ENCODE measurements at regions not wholly inside any gene's neighbourhood (a gene's known extent, or its start where the extent isn't known, plus 50 kb on each side); places are given as distances from the start of the nearest gene placed in this dataset.

GRCh38 chr5:4345850-4346249, 750.2 kb downstream of the IRX1 start:
- Histone ChIP-seq H4K8ac (replicated peaks; ENCODE audit: insufficient read length, low read depth, low read length) (no peak overlapping the region), H3K23ac (ENCODE audit: insufficient read length, low read depth, low read length) (no peak overlapping the region), H2BK20ac (ENCODE audit: low read depth, low read length, poor library complexity, severe bottlenecking) (no peak overlapping the region), H3K27ac (ENCODE audit: insufficient read length, low read depth, low read length) (no peak overlapping the region), H2BK15ac (ENCODE audit: low read depth, low read length) (no peak overlapping the region), H2BK5ac (ENCODE audit: insufficient read length, low read length) (no peak overlapping the region), H2BK12ac (ENCODE audit: insufficient read length, low read depth, low read length) (no peak overlapping the region), H3K27me3 (ENCODE audit: insufficient read depth, low read length) (no peaks in the 10 kb centered on the region), H3K14ac (ENCODE audit: insufficient read depth, low read length) (no peak overlapping the region), H3K9ac (ENCODE audit: extremely low read depth, insufficient read length, low read length) (no peak overlapping the region), H3K79me1 (ENCODE audit: insufficient read depth, low read depth, low read length, poor library complexity, severe bottlenecking) (no peaks in the 10 kb centered on the region), H3K4me1 (ENCODE audit: insufficient read depth, low read length) (no peaks in the 10 kb centered on the region), H4K91ac (ENCODE audit: insufficient read length, low read depth, low read length) (no peak overlapping the region), H3K4me2 (ENCODE audit: insufficient read depth, insufficient read length, low read length) (no peak overlapping the region), H3K23me2 (ENCODE audit: insufficient read length, low read depth, low read length, poor library complexity, severe bottlenecking) (no peaks in the 10 kb centered on the region), H3K79me2 (ENCODE audit: insufficient read depth, low read length) (no peaks in the 10 kb centered on the region), H3K18ac (ENCODE audit: insufficient read length, low read depth, low read length) (no peak overlapping the region), H4K20me1 (ENCODE audit: control insufficient read depth, insufficient read depth, insufficient read length) (no peaks in the 10 kb centered on the region), H2AK5ac (ENCODE audit: insufficient read length, low read length) (no peak overlapping the region), H4K5ac (ENCODE audit: insufficient read length, low read depth, low read length) (no peak overlapping the region), H2AFZ (ENCODE audit: low read length) (no peak overlapping the region), H3T11ph (ENCODE audit: low read length) (no peak overlapping the region), H3K9me3 (ENCODE audit: control insufficient read depth, low read depth, low read length) (no peaks in the 10 kb centered on the region), H2BK120ac (ENCODE audit: low read depth, low read length, poor library complexity, severe bottlenecking) (no peak overlapping the region), H3K4ac (ENCODE audit: low read depth, low read length) (no peak overlapping the region), H3K56ac (ENCODE audit: insufficient read length, low read depth, low read length) (no peak overlapping the region)
- no peak for DNase-seq
- no peaks in the 10 kb centered on the region for H3K36me3 Mint-ChIP-seq (ENCODE audit: insufficient read depth in 1 of 3, low read depth in 3 of 3)
- H3K4me3 Mint-ChIP-seq, result no peak overlapping the region
- H3K9me3 Mint-ChIP-seq, result no peaks in the 10 kb centered on the region
- peaks cover 0 to 6% of the 10 kb centered on the region in 2 experiments; a peak in 2 of 4 replicates for H3K4me1 Mint-ChIP-seq
- WGBS (ENCODE audit: extremely low coverage, insufficient read length, low lambda C conversion rate), result no CpG with 5 or more reads among the region's 1 CpG
- H3K27ac Mint-ChIP-seq, result no peak overlapping the region
- no peaks in the 10 kb centered on the region for H3K27me3 Mint-ChIP-seq (ENCODE audit: low read depth)
- no peak for TF ChIP-seq CTCF (conservative IDR thresholded peaks at IDR 0.05)

Data from H9 (cell line).